ENCODE measurements at regions not wholly inside any gene's neighbourhood (a gene's known extent, or its start where the extent isn't known, plus 50 kb on each side); places are given as distances from the start of the nearest gene placed in this dataset.

- H2BK20ac ChIP-seq (ENCODE audit: low read depth, low read length), result no peak overlapping the region
- no peak overlapping the region for H3K56ac ChIP-seq (ENCODE audit: extremely low read depth, insufficient read depth, low read length)
- no peak overlapping the region for H4K5ac ChIP-seq (ENCODE audit: low read depth, low read length)
- in situ Hi-C loops (cut with MboI; ENCODE audit: low sequenced_read_pairs) (no loop called here), intact Hi-C loops (cut with micrococcal nuclease) (no loop called here), dilution Hi-C loops (cut with HindIII; ENCODE audit: low sequenced_read_pairs, unreplicated experiment) (no loop called here)
- ATAC-seq (ENCODE audit: low read depth), result no peak
- no peak overlapping the region for H2AK5ac ChIP-seq (ENCODE audit: low read depth, low read length)
- no peaks in the 10 kb centered on the region for H3K27me3 ChIP-seq (ENCODE audit: control insufficient read depth, insufficient read depth, low read length)
- no peak overlapping the region for H3K27ac ChIP-seq (ENCODE audit: insufficient read depth, low read length)
- no peak overlapping the region for H4K8ac ChIP-seq (ENCODE audit: low read depth in 2 of 2, low read length in 2 of 2)
- no peak overlapping the region for H2AFZ ChIP-seq (replicated peaks; ENCODE audit: low read length, poor library complexity)
- 25% methylated on average over 5 of the region's 6 CpGs; no CpG with 5 or more reads in 1 of the 2 experiments for whole genome bisulfite sequencing, 2 experiments (ENCODE audit: extremely low coverage in 2 of 2, insufficient read length in 1 of 2)
- no peak overlapping the region for H2BK5ac ChIP-seq (ENCODE audit: low read depth, low read length, poor library complexity, severe bottlenecking)
- H3K23ac ChIP-seq (ENCODE audit: low read depth, low read length), result no peak overlapping the region
- H4K20me1 ChIP-seq (ENCODE audit: insufficient read depth, low read length), result no peaks in the 10 kb centered on the region
- no peak overlapping the region for H3K4me3 ChIP-seq (ENCODE audit: insufficient read depth, low read depth, low read length)
- no peak overlapping the region for H2BK15ac ChIP-seq (ENCODE audit: low read depth, low read length)
- no peak overlapping the region for H3K4ac ChIP-seq (ENCODE audit: low read depth, low read length)
- no peak overlapping the region for H4K91ac ChIP-seq (ENCODE audit: insufficient read depth, low read depth, low read length)
- no peak overlapping the region for H2BK120ac ChIP-seq (ENCODE audit: low read depth, low read length)
- H3K9me1 ChIP-seq (ENCODE audit: insufficient read depth, low read length), result no peaks in the 10 kb centered on the region
- no peak overlapping the region for H3K18ac ChIP-seq (ENCODE audit: low read depth, low read length)
- no peak overlapping the region for H3K14ac ChIP-seq (replicated peaks; ENCODE audit: low read depth, low read length)
- ChIA-PET POLR2A (ENCODE audit: unreplicated experiment) (no interaction called here), CTCF (no interaction called here)
- no peaks in the 10 kb centered on the region for H3K36me3 ChIP-seq (ENCODE audit: control insufficient read depth, insufficient read depth, low read length)
- no peak overlapping the region for H2AK9ac ChIP-seq (replicated peaks; ENCODE audit: low read depth, low read length, poor library complexity)
- peaks cover 23% of the 10 kb centered on the region for H3K9me3 ChIP-seq (ENCODE audit: control insufficient read depth, insufficient read depth, low read length)
- TF ChIP-seq MXI1 (IDR thresholded peaks at IDR 0.05; ENCODE audit: borderline replicate concordance, low read depth, low read length), result no peak
- TF ChIP-seq SMC3 (IDR thresholded peaks at IDR 0.05; ENCODE audit: low read depth, low read length), result no peak
- no peak for TF ChIP-seq MAZ (IDR thresholded peaks at IDR 0.05; ENCODE audit: borderline replicate concordance, low read depth, low read length)
- TF ChIP-seq NFE2L2 (IDR thresholded peaks at IDR 0.05; ENCODE audit: low read depth, low read length), result no peak
- no peak for TF ChIP-seq RAD21 (IDR thresholded peaks at IDR 0.05; ENCODE audit: low read length)
- TF ChIP-seq, protein P1, sequence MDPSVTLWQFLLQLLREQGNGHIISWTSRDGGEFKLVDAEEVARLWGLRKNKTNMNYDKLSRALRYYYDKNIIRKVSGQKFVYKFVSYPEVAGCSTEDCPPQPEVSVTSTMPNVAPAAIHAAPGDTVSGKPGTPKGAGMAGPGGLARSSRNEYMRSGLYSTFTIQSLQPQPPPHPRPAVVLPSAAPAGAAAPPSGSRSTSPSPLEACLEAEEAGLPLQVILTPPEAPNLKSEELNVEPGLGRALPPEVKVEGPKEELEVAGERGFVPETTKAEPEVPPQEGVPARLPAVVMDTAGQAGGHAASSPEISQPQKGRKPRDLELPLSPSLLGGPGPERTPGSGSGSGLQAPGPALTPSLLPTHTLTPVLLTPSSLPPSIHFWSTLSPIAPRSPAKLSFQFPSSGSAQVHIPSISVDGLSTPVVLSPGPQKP (IDR thresholded peaks at IDR 0.05; ENCODE audit: borderline replicate concordance, low read depth, low read length), result no peak
- TF ChIP-seq CHD1 (IDR thresholded peaks at IDR 0.05; ENCODE audit: low read depth, low read length), result no peak
- TF ChIP-seq, protein P2, sequence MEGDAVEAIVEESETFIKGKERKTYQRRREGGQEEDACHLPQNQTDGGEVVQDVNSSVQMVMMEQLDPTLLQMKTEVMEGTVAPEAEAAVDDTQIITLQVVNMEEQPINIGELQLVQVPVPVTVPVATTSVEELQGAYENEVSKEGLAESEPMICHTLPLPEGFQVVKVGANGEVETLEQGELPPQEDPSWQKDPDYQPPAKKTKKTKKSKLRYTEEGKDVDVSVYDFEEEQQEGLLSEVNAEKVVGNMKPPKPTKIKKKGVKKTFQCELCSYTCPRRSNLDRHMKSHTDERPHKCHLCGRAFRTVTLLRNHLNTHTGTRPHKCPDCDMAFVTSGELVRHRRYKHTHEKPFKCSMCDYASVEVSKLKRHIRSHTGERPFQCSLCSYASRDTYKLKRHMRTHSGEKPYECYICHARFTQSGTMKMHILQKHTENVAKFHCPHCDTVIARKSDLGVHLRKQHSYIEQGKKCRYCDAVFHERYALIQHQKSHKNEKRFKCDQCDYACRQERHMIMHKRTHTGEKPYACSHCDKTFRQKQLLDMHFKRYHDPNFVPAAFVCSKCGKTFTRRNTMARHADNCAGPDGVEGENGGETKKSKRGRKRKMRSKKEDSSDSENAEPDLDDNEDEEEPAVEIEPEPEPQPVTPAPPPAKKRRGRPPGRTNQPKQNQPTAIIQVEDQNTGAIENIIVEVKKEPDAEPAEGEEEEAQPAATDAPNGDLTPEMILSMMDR (conservative IDR thresholded peaks at IDR 0.05; ENCODE audit: low read depth, low read length), result no peak
- TF ChIP-seq, protein P3, sequence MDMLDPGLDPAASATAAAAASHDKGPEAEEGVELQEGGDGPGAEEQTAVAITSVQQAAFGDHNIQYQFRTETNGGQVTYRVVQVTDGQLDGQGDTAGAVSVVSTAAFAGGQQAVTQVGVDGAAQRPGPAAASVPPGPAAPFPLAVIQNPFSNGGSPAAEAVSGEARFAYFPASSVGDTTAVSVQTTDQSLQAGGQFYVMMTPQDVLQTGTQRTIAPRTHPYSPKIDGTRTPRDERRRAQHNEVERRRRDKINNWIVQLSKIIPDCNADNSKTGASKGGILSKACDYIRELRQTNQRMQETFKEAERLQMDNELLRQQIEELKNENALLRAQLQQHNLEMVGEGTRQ (IDR thresholded peaks at IDR 0.05; ENCODE audit: low read depth, low read length), result no peak
- TF ChIP-seq FOS (IDR thresholded peaks at IDR 0.05; ENCODE audit: low read depth, low read length), result no peak
- TF ChIP-seq RFX5 (IDR thresholded peaks at IDR 0.05; ENCODE audit: low read depth, low read length), result no peak
- TF ChIP-seq CEBPB (IDR thresholded peaks at IDR 0.05; ENCODE audit: low read depth, low read length), result no peak
- TF ChIP-seq POLR2A (IDR thresholded peaks at IDR 0.05; ENCODE audit: low read depth, low read length), result no peak
- TF ChIP-seq RCOR1 (IDR thresholded peaks at IDR 0.05; ENCODE audit: insufficient replicate concordance, low read length), result no peak
- DNase-seq, result no peak
- no peaks in the 10 kb centered on the region for H3K4me1 ChIP-seq (ENCODE audit: control insufficient read depth, insufficient read depth, low read length)
- H3K9ac ChIP-seq (ENCODE audit: low read depth, low read length), result no peak overlapping the region
- BruUV-seq (replicated peaks), result no TSS peak
- no peaks in the 10 kb centered on the region for H3K79me1 ChIP-seq (ENCODE audit: low read depth in 1 of 2, low read length in 2 of 2)
- no peak overlapping the region for H3K4me2 ChIP-seq (ENCODE audit: low read depth, low read length)
Observed at GRCh38 chr15:93231994-93232393, 143.0 kb upstream of the RGMA start.
